GM12865 (cell line): ENCODE measurements at regions not wholly inside any gene's neighbourhood (a gene's known extent, or its start where the extent isn't known, plus 50 kb on each side); places are given as distances from the start of the nearest gene placed in this dataset.

Source experiments
- DNase-seq: peaks from one replicate; pipeline ENCODE4 v3.0.0; 2010; ENCODE audit warnings: low read depth
- H3K4me3 ChIP-seq: 2 replicates; pipeline ENCODE4 v1.5.1; 2011; ENCODE audit warnings: mild to moderate bottlenecking, low read depth, low read length, control low read depth
- CTCF ChIP-seq: IDR thresholded peaks from 2 replicates; pipeline ENCODE4 v1.5.1; 2011; ENCODE audit warnings: low read length, control low read depth, low read depth, inconsistent platforms; ENCODE audit not compliant: insufficient read depth; ENCODE audit errors: missing control alignments

GRCh38 chr9:75657015-75657414 lies 233.5 kb upstream of the PCSK5 start:
- no peak for DNase-seq
- TF ChIP-seq CTCF, result no peak
- H3K4me3 ChIP-seq, result no peak overlapping the region

- TF ChIP-seq CTCF, result no peak
- no peak for DNase-seq
- no peak overlapping the region for H3K4me3 ChIP-seq
Observed at GRCh38 chr9:75658301-75658905, 232.1 kb upstream of the PCSK5 start.

GRCh38 chr9:75664597-75664996 lies 225.9 kb upstream of the PCSK5 start:
- H3K4me3 ChIP-seq, result no peak overlapping the region
- no peak for DNase-seq
- TF ChIP-seq CTCF, result no peak

GRCh38 chr9:75666856-75667554 lies 223.5 kb upstream of the PCSK5 start:
- DNase-seq, result no peak
- no peak overlapping the region for H3K4me3 ChIP-seq
- TF ChIP-seq CTCF, result no peak

- no peak overlapping the region for H3K4me3 ChIP-seq
- TF ChIP-seq CTCF, result no peak
Observed at GRCh38 chr9:75669721-75670120, 220.8 kb upstream of the PCSK5 start.

GRCh38 chr9:75671354-75671753 lies 219.1 kb upstream of the PCSK5 start:
- TF ChIP-seq CTCF, result no peak
- H3K4me3 ChIP-seq, result no peak overlapping the region
- DNase-seq, result no peak

More at GRCh38 chr9:75669721-75670120, 220.8 kb upstream of the PCSK5 start:
- no peak for DNase-seq

- DNase-seq, result no peak
- H3K4me3 ChIP-seq, result no peak overlapping the region
- no peak for TF ChIP-seq CTCF
Observed at GRCh38 chr9:75672478-75672877, 218.0 kb upstream of the PCSK5 start.
